Neural cell (in vitro differentiated cells): ENCODE measurements at regions not wholly inside any gene's neighbourhood (a gene's known extent, or its start where the extent isn't known, plus 50 kb on each side); places are given as distances from the start of the nearest gene placed in this dataset.

Experiments
- CTCF ChIP-seq: fragments of 450-650 bp; IDR thresholded peaks from 2 replicates; pipeline ENCODE4 v1.5.1; 2014; ENCODE audit warnings: antibody characterized with exemption, mild to moderate bottlenecking, moderate library complexity; ENCODE audit not compliant: poor library complexity, severe bottlenecking
- EP300 ChIP-seq: fragments of 450-650 bp; conservative IDR thresholded peaks from 2 replicates; pipeline ENCODE4 v1.6.1; 2014; ENCODE audit warnings: antibody characterized with exemption, mild to moderate bottlenecking, moderate library complexity; ENCODE audit not compliant: poor library complexity, severe bottlenecking
- EZH2 ChIP-seq: fragments of 200-600, 300-800 bp; shearing (Covaris generic), sonication (generic); IDR thresholded peaks from 2 replicates; pipeline ENCODE4 v1.6.1; 2014; ENCODE audit warnings: antibody characterized with exemption, low read length, borderline replicate concordance, mild to moderate bottlenecking; ENCODE audit not compliant: insufficient read depth, poor library complexity, severe bottlenecking
- MXI1 ChIP-seq: fragments of 450-650 bp; conservative IDR thresholded peaks from 2 replicates; pipeline ENCODE4 v1.6.1; 2014; ENCODE audit warnings: antibody characterized with exemption, mild to moderate bottlenecking; ENCODE audit not compliant: poor library complexity, severe bottlenecking
- POLR2AphosphoS5 ChIP-seq: IDR thresholded peaks from 2 replicates; pipeline ENCODE4 v1.6.1; 2012
- RAD21 ChIP-seq: fragments of 450-650 bp; conservative IDR thresholded peaks from 2 replicates; pipeline ENCODE4 v1.6.1; 2014; ENCODE audit warnings: antibody characterized with exemption, mild to moderate bottlenecking, moderate library complexity
- TAF1 ChIP-seq: IDR thresholded peaks from 2 replicates; pipeline ENCODE4 v1.6.1; 2012; ENCODE audit warnings: low read depth

- TF ChIP-seq RAD21 (no peak), CTCF (no peak), EZH2 (no peak), EP300 (no peak), POLR2AphosphoS5 (no peak), MXI1 (no peak), TAF1 (no peak)
These were observed 96.9 kb upstream of the CASK start for GRCh38 chrX:42020225-42020624.
